ENCODE measurements at regions not wholly inside any gene's neighbourhood (a gene's known extent, or its start where the extent isn't known, plus 50 kb on each side); places are given as distances from the start of the nearest gene placed in this dataset.

GRCh38 chr4:147365396-147365795 lies 115.5 kb upstream of the EDNRA start:
- TF ChIP-seq POLR2A (IDR thresholded peaks at IDR 0.05) (no peak), EP300 (IDR thresholded peaks at IDR 0.05) (no peak), CTCF (IDR thresholded peaks at IDR 0.05) (no peak)
